ENCODE measurements at regions not wholly inside any gene's neighbourhood (a gene's known extent, or its start where the extent isn't known, plus 50 kb on each side); places are given as distances from the start of the nearest gene placed in this dataset.

- DNase-seq (ENCODE audit: low read depth) = no peak
Measured at GRCh38 chr6:26149240-26149639, 62.0 kb downstream of the HFE start.

- no peak for DNase-seq (ENCODE audit: low read depth)
Measured at GRCh38 chr6:26152226-26153101, 65.2 kb downstream of the HFE start.

DNA sequence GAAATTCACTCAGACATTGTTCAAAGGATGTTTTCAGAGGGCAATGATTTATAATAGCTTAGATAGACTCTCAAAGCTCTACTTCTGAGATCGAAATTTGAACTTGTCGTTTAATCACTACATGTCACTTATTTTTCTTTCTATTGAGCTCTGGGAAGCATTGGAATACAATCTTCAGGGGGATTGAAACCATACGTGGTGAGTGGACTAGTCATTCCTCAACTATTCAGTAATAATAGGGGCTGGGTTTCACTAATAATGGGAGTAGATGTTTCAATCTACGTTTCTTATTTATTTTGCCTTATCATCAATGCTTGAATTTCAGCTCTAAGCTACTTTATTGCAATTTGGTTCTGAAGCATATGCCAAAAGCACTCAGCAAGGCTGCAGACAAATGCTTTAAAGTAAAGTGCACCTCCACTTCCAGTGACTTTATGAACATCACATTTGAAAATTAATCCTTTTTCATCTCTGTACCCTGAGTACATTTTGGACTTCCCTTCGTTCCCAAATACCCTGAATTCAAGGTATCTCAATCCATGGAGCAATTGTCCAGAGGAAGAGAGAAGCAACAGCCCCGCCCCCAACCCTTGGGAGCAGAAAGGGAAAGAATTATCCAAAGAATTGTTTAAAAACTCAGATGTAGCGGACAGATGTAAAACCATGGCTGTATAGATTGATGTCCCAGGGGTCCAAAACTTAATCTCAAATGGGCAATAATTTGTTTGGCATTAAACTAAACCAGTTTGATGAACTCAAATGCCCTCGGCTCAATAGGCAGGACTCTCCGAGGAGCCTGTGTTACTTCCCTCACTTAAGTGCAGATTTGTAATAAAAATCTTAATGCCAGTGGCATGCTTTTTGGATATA is 68.1 kb downstream of the HFE start:
- DNase-seq (ENCODE audit: low read depth) = no peak

DNA sequence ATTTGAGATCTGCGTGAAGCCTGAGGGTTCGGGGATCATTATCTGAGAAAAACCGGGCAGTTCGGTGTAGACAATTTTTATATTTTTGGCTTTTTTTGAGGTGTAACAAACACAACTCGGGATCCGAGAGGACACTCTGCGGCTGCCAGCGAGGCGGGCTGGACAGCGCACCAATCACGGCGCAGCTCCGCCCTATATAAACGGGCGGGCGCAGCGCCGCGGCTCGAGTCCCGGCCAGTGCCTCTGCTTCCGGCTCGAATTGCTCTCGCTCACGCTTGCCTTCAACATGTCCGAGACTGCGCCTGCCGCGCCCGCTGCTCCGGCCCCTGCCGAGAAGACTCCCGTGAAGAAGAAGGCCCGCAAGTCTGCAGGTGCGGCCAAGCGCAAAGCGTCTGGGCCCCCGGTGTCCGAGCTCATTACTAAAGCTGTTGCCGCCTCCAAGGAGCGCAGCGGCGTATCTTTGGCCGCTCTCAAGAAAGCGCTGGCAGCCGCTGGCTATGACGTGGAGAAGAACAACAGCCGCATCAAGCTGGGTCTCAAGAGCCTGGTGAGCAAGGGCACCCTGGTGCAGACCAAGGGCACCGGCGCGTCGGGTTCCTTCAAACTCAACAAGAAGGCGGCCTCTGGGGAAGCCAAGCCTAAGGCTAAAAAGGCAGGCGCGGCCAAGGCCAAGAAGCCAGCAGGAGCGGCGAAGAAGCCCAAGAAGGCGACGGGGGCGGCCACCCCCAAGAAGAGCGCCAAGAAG is 69.0 kb downstream of the HFE start:
- DNase-seq (ENCODE audit: low read depth) = peak; percentile 75

DNA sequence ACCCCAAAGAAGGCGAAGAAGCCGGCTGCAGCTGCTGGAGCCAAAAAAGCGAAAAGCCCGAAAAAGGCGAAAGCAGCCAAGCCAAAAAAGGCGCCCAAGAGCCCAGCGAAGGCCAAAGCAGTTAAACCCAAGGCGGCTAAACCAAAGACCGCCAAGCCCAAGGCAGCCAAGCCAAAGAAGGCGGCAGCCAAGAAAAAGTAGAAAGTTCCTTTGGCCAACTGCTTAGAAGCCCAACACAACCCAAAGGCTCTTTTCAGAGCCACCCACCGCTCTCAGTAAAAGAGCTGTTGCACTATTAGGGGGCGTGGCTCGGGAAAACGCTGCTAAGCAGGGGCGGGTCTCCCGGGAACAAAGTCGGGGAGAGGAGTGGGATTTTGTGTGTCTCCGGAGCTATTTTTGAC is 69.6 kb downstream of the HFE start:
- DNase-seq (ENCODE audit: low read depth) = peak; percentile 29

DNA sequence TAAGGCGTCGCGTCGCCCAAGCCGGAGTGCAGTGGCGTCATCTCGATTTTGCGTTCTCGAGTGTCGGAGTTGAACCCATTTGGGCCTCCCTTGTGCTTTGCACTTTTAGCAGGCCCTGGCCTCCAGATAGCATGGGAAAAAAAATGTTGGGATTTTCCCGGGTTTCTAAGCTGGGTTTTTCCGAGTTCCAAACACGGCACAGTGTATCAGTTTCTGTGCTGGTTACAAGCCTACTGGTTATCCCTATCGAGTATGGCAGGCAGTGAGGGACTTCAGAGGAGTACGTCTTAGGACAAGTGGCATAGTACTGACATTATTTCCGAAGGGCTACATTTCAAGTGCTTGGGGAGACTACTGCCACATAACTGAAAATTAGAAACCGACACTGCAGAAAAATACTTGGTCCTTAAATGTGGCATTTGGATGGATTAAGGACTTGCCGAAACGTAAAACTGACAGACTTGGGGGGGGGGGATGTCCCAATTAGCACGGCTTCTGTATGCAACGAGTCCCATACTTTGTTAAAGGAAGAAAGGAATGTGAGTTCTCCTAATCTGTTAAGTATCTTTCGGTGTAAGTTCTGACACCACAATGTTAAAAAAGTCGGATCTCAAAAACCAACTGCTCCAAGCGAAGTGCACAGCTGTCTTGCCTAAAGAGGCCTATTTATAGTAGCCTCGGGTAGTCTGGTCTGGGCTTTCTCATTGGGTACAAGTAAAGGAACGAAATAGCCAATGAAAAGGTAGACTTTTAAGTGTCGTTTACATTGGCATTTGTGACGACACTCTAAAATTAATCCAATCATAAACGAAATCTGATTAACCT is 70.2 kb downstream of the HFE start:
- DNase-seq (ENCODE audit: low read depth) = no peak

- DNase-seq (ENCODE audit: low read depth) = peak; percentile 55
Measured at GRCh38 chr6:26158076-26158580, 70.9 kb downstream of the HFE start.

- no peak for DNase-seq (ENCODE audit: low read depth)
Measured at GRCh38 chr6:26158581-26159356, 71.5 kb downstream of the HFE start.

- no peak for DNase-seq (ENCODE audit: low read depth)
Measured at GRCh38 chr6:26159357-26160273, 72.4 kb downstream of the HFE start.

- DNase-seq (ENCODE audit: low read depth) = no peak
Measured at GRCh38 chr6:26161322-26161721, 74.1 kb downstream of the HFE start.

DNA sequence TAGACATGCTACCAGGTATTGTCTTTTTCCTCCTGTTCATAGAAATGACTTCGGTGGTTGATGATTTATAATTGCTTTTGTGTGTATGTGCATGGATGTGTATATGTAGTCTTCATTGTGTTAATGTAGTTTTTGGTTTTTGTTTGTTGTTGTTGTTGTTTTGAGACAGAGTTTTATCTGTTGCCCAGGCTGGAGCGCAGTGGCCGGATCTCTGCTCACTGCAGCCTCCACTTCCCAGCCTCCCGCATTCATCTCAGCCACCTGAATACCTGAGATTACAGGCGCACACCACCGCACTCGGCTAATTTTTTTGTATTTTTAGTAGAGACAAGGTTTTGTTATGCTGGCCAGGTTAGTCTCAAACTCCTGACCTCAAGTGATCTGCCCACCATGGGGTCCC is 75.2 kb downstream of the HFE start:
- DNase-seq (ENCODE audit: low read depth) = no peak

- no peak for DNase-seq (ENCODE audit: low read depth)
Measured at GRCh38 chr6:26163427-26164119, 76.3 kb downstream of the HFE start.

DNA sequence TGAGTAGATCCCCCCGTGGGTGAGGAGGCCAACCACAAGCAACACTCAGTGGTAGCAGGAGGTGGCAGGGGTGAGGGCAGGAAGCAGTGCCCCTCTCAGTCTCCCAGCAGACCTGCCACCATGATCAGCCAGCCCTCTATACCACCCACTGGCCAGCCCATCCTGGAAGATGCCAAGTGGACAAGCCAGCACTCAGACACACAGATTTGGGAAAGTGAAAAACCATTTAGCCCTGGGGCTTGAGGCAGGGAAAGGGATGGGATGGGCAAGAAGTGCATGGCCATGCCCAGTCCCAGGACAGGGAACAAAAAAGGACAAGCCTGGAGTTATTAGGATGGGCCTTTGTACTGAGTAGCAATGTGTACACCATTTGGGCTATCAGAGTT is 76.9 kb downstream of the HFE start:
- DNase-seq (ENCODE audit: low read depth) = no peak

DNA sequence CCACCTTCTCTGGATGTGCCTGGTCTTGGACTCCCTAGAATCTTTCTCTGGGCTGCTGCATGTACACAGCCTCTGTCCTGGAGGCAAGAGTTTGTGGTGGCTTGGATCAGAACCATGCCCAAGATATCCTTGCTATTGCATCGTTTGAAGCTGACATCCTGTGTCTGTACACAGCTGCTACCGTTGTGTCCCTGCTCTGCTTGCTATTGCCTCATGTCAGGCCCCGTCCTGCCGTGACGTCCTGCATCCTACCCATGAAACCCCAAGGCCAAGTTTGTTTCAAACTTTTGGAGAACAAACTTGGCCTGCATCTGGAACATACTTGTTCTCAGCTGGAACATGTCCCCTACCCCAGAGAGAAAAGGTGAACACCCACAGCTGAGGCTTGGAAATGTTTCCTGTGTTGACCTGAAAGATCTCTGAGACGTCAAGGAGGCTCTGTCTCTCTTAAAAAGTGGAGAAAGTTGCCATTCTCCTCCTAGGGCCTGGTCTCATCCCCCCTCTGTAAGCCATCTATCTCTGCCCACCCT is 78.1 kb downstream of the HFE start:
- DNase-seq (ENCODE audit: low read depth) = no peak

GRCh38 chr6:26170181-26170580 is 83.0 kb downstream of the HFE start:
- no peak for DNase-seq (ENCODE audit: low read depth)

GRCh38 chr6:26170951-26171841 is 84.0 kb downstream of the HFE start:
- DNase-seq (ENCODE audit: low read depth) = no peak

DNA sequence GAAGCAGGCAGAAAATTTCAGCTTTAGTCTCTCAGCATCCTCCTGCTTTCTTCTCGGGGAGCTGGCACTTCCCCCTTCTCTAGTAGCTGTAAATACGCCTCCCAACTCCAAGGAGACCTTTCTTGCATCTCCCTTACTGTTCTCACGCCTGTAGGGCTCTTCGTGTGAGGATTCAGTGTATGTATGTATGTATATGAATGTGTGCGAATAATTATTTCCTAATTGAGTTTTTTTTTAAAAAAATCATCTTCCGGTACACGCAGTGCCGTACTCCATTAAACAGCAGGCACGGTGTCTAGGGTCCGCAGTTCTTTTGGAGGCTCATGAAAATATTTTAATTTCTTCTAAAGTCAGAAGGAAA is 85.4 kb downstream of the HFE start:
- DNase-seq (ENCODE audit: low read depth) = no peak

DNA sequence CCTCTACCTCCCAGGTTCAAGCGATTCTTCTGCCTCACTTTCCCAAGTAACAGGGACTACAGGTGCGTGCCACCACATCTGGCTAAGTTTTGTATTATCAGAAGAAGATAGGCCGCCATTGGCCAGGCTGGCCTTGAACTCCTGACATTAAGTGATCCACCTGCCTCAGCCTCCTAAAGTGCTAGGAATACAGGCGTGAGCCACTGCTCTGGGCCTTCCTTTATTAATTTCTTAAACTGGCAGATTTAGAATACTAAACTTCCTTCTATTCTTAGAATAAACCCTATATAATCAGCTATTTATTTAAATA is 86.6 kb downstream of the HFE start:
- DNase-seq (ENCODE audit: low read depth) = no peak

Measured in stimulated activated CD8-positive, alpha-beta memory T cell treated with anti-CD3 and anti-CD28 coated beads, Interleukin-15, amount 100 ng/mL, for 24 hours (primary cell).